Heart right ventricle (tissue), 16 donors: ENCODE measurements at regions not wholly inside any gene's neighbourhood (a gene's known extent, or its start where the extent isn't known, plus 50 kb on each side); places are given as distances from the start of the nearest gene placed in this dataset.

Experiments used
- ATAC-seq, 8 donors: fragments of 200-7000 bp; cut with Tn5 transposase; one replicate each; pipeline ENCODE4 v1.9.1; 2020; ENCODE audit warnings: mild to moderate bottlenecking in 8 of 8, moderate library complexity in 8 of 8, moderate number of reproducible peaks in 1 of 8
- DNase-seq, 2 donors: peaks; one replicate each; pipeline ENCODE4 v3.0.0-alpha.2; 2020
- H3K27ac ChIP-seq, 10 donors: fragments of 200-600 bp; sonication (generic) in 2 of 10; one replicate each; pipeline versions ENCODE4 v1.5.0 to v1.8.0; 2020 to 2022; ENCODE audit warnings: mild to moderate bottlenecking in 3 of 10
- H3K27me3 ChIP-seq, 7 donors: fragments of 200-600 bp; one replicate each; pipeline ENCODE4 v1.8.0; 2021 to 2022; ENCODE audit warnings: mild to moderate bottlenecking in 2 of 7
- H3K36me3 ChIP-seq, 9 donors: fragments of 200-600 bp; sonication (generic) in 1 of 9; one replicate each; pipeline versions ENCODE4 v1.5.0 to v1.8.0; 2020 to 2022; ENCODE audit warnings: mild to moderate bottlenecking in 2 of 9
- H3K4me1 ChIP-seq, 9 donors: fragments of 200-600 bp; sonication (generic) in 1 of 9; one replicate each; pipeline versions ENCODE4 v1.5.0 to v1.8.0; 2020 to 2022; ENCODE audit warnings: mild to moderate bottlenecking in 4 of 9
- H3K4me3 ChIP-seq, 10 donors: fragments of 200-600 bp; sonication (generic) in 2 of 10; one replicate each; pipeline versions ENCODE4 v1.5.0 to v1.8.0; 2020 to 2022; ENCODE audit warnings: mild to moderate bottlenecking in 7 of 10, moderate library complexity in 2 of 10
- H3K9me3 ChIP-seq, 11 donors: fragments of 200-600 bp in 10 of 11; sonication (generic) in 2 of 11; one replicate each; pipeline versions ENCODE4 v1.5.0 to v1.8.0; 2013 to 2022; ENCODE audit warnings: mild to moderate bottlenecking in 2 of 11, control low read depth in 1 of 11, moderate library complexity in 1 of 11
- WGBS, 2 donors: extraction: QIAGEN DNeasy Blood & Tissue Kit; methylation state at CpG; one replicate each; pipeline ENCODE4 v1.1.7; 2013; ENCODE audit warnings: inconsistent platforms in 1 of 2; 5-methylcytosine and 5-hydroxymethylcytosine counted together
- intact Hi-C, 10 donors: fragments of 100-400 bp; cut with DNase I; formaldehyde crosslinking; loops; one replicate each; pipeline versions ENCODE4 v1.11.1 to v1.14.2; 2022
- TF ChIP-seq, protein P1 (sequence below), 9 donors: fragments of 200-600 bp; sonication (generic) in 2 of 9; IDR thresholded peaks; one replicate each; pipeline versions ENCODE4 v1.5.0 to v1.8.0; 2021 to 2022; ENCODE audit warnings: antibody characterized with exemption in 9 of 9, mild to moderate bottlenecking in 5 of 9, moderate library complexity in 1 of 9
- donor health status: Arrhythmogenic right ventricular cardiomyopathy.
- donor health status: ischemic (EF 13 %, LVEDD 7.1; RV severe dilation, severe dysfunction).
- donor health status: healthy with polysubstance abuse.
- donor health status: DM: no; HTN: yes; CAD: no.
- donor health status: DM: no; HTN: no; CAD: no.
- donor health status: ischemic (EF 25% LVEDD 6.9; RV normal size, moderate dysfunction).
- donor health status: ischemic (EF 25% LVEDD 5.7; RV mildly dilated, moderate dysfunction).
- donor health status: healthy.
- donor health status: DM: yes; HTN: yes; CAD: no.
- donor health status: Ischemic cardiomyopathy.
- donor health status: ischemic (EF 35%, LVEDD 5.7; RV mildly dilated, moderate dysfunction).
- donor health status: nonischemic (EF 11% LVEDD 7.7; RV severe dilation, severe dysfunction).
- donor health status: DM: yes; HTN: yes; CAD: no.
- donor health status: PGD.
- donor health status: ischemic (EF 29% LVEDD 5.4; RV normal size, mild dysfunction).
- donor health status: nonischemic (EF 23%, LVEDD 6.1; RV moderate dilation, normal function).

DNA sequence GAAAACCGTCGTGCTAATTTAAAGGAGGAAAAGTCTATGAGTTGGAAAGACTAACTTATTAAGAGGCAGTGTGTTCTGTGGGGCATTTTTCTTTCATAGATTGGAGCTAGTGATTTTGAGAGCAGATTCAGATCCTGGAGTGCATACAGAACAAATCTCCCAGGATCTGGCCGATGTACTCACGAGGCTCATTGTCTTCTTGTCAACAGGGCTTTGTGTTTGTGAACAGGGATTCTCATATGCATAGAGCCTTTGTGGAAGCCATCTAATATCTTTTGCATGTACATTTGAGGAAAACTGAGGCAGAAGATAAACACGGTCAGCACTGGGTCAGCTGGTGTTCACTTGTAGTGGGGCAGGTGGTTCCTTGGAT, 482.9 kb upstream of the TSHZ3 start:
- 75 to 79% methylated on average over 5 of the region's 5 CpGs for WGBS, 2 donors
- no peaks in the 10 kb centered on the region for H3K4me1 ChIP-seq
- H3K9me3 ChIP-seq: peaks cover 0 to 35% (median 3%) of the 10 kb centered on the region in 11 donors
- no peaks in the 10 kb centered on the region for H3K36me3 ChIP-seq
- TF ChIP-seq, protein P1, sequence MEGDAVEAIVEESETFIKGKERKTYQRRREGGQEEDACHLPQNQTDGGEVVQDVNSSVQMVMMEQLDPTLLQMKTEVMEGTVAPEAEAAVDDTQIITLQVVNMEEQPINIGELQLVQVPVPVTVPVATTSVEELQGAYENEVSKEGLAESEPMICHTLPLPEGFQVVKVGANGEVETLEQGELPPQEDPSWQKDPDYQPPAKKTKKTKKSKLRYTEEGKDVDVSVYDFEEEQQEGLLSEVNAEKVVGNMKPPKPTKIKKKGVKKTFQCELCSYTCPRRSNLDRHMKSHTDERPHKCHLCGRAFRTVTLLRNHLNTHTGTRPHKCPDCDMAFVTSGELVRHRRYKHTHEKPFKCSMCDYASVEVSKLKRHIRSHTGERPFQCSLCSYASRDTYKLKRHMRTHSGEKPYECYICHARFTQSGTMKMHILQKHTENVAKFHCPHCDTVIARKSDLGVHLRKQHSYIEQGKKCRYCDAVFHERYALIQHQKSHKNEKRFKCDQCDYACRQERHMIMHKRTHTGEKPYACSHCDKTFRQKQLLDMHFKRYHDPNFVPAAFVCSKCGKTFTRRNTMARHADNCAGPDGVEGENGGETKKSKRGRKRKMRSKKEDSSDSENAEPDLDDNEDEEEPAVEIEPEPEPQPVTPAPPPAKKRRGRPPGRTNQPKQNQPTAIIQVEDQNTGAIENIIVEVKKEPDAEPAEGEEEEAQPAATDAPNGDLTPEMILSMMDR (IDR thresholded peaks at IDR 0.05): no peak
- intact Hi-C loops: no loop called here
- no peak overlapping the region for H3K27ac ChIP-seq
- peaks cover 0 to 10% (median 4%) of the 10 kb centered on the region in 7 donors for H3K27me3 ChIP-seq
- ATAC-seq (no peak), DNase-seq (no peak)
- H3K4me3 ChIP-seq: no peak overlapping the region

DNA sequence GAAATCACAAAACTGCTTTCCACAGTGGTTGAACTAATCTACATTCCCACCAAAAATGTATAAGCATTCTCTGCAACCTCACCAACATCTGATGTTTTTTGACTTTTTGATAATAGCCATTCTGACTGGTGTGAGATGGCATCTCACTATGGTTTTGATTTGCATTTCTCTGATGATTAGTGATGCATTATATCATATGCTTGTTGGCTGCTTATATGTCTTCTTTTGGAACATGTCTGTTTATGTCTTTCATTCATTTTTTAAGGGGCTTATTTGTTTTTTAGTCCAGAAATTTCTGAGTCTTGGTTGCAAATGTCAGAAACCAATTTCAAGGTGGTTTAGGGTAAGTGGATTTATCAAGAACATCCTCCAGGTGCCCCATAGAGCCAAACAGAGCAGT, 484.8 kb upstream of the TSHZ3 start:
- ATAC-seq: no peak
- Histone ChIP-seq H3K27me3 (peaks cover 0 to 10% (median 4%) of the 10 kb centered on the region in 7 donors), H3K4me1 (no peaks in the 10 kb centered on the region), H3K4me3 (no peak overlapping the region), H3K9me3 (peaks cover 0 to 35% (median 3%) of the 10 kb centered on the region in 11 donors), H3K27ac (no peak overlapping the region), H3K36me3 (no peaks in the 10 kb centered on the region)
- TF ChIP-seq, protein P1 (IDR thresholded peaks at IDR 0.05): no peak
- DNase-seq: no peak
- intact Hi-C loops: no loop called here

DNA sequence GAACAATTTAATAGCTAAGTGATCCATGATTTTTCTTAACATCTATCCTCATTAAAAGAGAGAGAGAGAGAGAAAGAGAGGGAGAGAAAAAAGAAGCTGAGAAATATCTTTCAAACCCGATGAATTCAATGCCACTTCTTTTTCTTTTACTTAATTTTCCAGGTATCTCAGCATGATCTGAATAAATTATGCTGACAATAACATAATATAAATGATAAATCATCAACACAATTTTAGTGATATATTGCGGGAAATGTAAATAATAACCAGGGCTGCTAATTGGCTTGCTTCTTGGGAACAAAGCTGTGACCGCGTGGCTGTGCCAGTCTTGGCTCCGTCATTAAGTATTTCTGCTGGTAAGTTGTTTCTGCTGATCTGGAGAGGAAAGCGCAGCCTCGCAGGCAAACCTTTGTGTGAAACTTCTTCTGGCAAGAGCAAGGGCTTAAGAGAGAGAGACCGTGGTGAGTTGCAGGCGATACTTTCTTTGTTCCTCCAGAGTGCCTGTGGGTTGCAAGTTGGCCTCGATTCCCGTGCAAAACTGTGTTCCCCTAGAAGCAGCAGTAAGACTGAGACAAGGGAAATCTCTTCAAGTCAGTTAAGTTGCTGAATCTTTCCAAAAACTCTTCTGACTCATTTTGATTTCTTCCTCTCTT, 489.1 kb upstream of the TSHZ3 start:
- no peaks in the 10 kb centered on the region for H3K4me1 ChIP-seq
- no peak for ATAC-seq
- TF ChIP-seq, protein P1 (IDR thresholded peaks at IDR 0.05): no peak
- 47 to 51% methylated on average over 11 of the region's 11 CpGs for WGBS, 2 donors
- DNase-seq: no peak
- peaks cover 0 to 47% (median 3%) of the 10 kb centered on the region in 11 donors for H3K9me3 ChIP-seq
- no peak overlapping the region for H3K27ac ChIP-seq
- no peaks in the 10 kb centered on the region for H3K36me3 ChIP-seq
- peaks cover 0 to 14% (median 4%) of the 10 kb centered on the region in 7 donors for H3K27me3 ChIP-seq
- intact Hi-C loops: no loop called here
- no peak overlapping the region for H3K4me3 ChIP-seq

DNA sequence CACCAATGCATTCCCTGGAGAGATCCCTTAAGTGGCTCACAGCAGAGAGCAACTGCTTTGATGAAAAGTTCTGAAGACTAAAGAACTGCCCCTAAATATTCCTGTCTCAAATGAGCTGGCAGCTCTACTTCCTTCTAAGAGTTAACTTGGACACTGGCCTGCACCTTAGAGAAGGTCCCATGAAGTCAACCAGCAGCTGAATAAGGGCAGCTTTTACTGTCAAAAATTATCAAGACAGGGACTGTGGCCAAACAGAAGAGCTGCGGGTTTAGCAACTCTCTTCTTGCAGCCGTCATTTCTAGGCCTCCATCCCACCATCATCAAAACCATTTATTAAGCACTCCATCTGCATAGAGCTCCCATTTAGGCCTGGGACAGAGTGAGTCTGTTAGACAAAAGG, 491.1 kb upstream of the TSHZ3 start:
- Histone ChIP-seq H3K27ac (no peak overlapping the region), H3K9me3 (peaks cover 0 to 41% (median 8%) of the 10 kb centered on the region in 11 donors), H3K36me3 (no peaks in the 10 kb centered on the region), H3K4me3 (no peak overlapping the region), H3K4me1 (no peaks in the 10 kb centered on the region), H3K27me3 (peaks cover 0 to 11% (median 0%) of the 10 kb centered on the region in 7 donors)
- intact Hi-C loops: no loop called here
- TF ChIP-seq, protein P1 (IDR thresholded peaks at IDR 0.05): no peak
- WGBS, 2 donors: 82 to 92% methylated on average over 2 of the region's 2 CpGs
- no peak for ATAC-seq
- DNase-seq: no peak
